Mesothelial cell of epicardium (in vitro differentiated cells): ENCODE measurements at regions not wholly inside any gene's neighbourhood (a gene's known extent, or its start where the extent isn't known, plus 50 kb on each side); places are given as distances from the start of the nearest gene placed in this dataset.
A peak's percentile ranks its signal among the peaks of the same experiment; 100 is the strongest.

Experiments used
- DNase-seq, 2 experiments: peaks; one replicate each; pipeline ENCODE4 v3.0.0; 2021; ENCODE audit warnings: low spot score in 2 of 2; ENCODE audit not compliant: unreplicated experiment in 2 of 2
- H3K27ac Mint-ChIP-seq: 2 replicates; pipeline ENCODE4 v1.8.0; 2021; ENCODE audit warnings: mixed read lengths
- H3K27me3 Mint-ChIP-seq: 2 replicates; pipeline ENCODE4 v1.8.0; 2021; ENCODE audit warnings: low read depth, mixed read lengths
- H3K36me3 Mint-ChIP-seq: 2 replicates; pipeline ENCODE4 v1.8.0; 2021; ENCODE audit warnings: mixed read lengths
- H3K4me1 Mint-ChIP-seq: 2 replicates; pipeline ENCODE4 v1.8.0; 2021; ENCODE audit warnings: mixed read lengths
- H3K4me3 Mint-ChIP-seq: 2 replicates; pipeline ENCODE4 v1.8.0; 2021; ENCODE audit warnings: mild to moderate bottlenecking, moderate library complexity, mixed read lengths
- H3K9me3 Mint-ChIP-seq: 2 replicates; pipeline ENCODE4 v1.8.0; 2021; ENCODE audit warnings: mixed read lengths
- TF ChIP-seq, protein P1 (sequence below): fragments of 200-600 bp; sonication (generic); IDR thresholded peaks from one replicate; pipeline ENCODE4 v1.5.0; 2021; ENCODE audit warnings: antibody characterized with exemption; ENCODE audit not compliant: unreplicated experiment

DNA sequence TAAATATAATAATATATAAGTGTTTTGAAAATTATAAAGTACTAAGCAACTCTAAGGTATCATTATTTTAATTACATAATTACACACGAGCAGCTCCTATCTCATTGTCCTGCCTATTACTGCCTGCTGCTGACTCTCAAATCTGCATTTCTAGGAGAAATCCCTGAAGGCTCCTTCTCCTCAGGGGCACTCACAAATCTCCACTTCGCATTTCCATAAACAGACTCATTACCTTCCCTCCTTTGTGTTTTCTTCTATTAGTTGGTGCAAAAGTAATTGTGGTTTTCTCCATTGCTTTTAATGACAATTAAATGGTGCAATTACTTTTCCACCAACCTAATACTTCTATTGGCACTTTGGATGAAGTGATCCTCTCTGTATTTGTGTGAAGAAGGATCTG, 135.0 kb upstream of the HNMT start:
- no peaks in the 10 kb centered on the region for H3K4me1 Mint-ChIP-seq
- H3K27me3 Mint-ChIP-seq, result peaks cover 22% of the 10 kb centered on the region
- no peak overlapping the region for H3K27ac Mint-ChIP-seq
- TF ChIP-seq, protein P1, sequence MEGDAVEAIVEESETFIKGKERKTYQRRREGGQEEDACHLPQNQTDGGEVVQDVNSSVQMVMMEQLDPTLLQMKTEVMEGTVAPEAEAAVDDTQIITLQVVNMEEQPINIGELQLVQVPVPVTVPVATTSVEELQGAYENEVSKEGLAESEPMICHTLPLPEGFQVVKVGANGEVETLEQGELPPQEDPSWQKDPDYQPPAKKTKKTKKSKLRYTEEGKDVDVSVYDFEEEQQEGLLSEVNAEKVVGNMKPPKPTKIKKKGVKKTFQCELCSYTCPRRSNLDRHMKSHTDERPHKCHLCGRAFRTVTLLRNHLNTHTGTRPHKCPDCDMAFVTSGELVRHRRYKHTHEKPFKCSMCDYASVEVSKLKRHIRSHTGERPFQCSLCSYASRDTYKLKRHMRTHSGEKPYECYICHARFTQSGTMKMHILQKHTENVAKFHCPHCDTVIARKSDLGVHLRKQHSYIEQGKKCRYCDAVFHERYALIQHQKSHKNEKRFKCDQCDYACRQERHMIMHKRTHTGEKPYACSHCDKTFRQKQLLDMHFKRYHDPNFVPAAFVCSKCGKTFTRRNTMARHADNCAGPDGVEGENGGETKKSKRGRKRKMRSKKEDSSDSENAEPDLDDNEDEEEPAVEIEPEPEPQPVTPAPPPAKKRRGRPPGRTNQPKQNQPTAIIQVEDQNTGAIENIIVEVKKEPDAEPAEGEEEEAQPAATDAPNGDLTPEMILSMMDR, result no peak
- no peaks in the 10 kb centered on the region for H3K36me3 Mint-ChIP-seq
- DNase-seq, result no peak
- no peaks in the 10 kb centered on the region for H3K9me3 Mint-ChIP-seq
- H3K4me3 Mint-ChIP-seq, result no peak overlapping the region

DNA sequence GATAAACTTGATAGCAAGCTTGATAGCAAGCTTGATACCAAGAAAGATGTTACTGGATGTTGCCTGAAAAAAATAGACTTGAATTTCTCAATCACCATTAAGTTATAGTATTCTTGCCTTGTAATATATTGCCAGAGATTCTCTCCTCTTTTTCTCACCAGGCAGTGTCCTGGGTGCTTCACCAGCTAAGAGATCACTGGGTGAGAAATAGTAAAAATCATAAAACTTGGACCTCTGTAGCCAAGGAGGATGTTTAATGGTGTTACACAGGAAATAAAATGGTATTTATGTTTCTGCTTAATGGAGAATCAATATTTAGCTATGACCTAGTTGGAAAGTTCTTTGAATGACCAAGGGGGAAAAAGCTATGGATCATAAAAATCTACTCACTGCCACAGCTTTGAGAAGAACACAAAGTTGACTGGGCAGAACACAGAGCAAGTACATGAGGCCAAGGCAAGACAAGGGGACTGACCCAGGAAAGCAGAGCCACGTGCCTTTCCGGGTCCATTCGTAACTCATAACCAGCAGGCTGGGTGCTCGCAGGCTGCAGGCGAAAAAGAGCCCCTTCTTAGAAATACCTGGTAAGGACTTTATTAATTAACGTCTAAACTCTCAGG, 129.4 kb upstream of the HNMT start:
- no peak for DNase-seq
- H3K4me3 Mint-ChIP-seq, result no peak overlapping the region
- H3K27ac Mint-ChIP-seq, result no peak overlapping the region
- H3K27me3 Mint-ChIP-seq, result peaks cover 25% of the 10 kb centered on the region
- TF ChIP-seq, protein P1, result no peak
- no peaks in the 10 kb centered on the region for H3K4me1 Mint-ChIP-seq
- no peaks in the 10 kb centered on the region for H3K36me3 Mint-ChIP-seq
- no peaks in the 10 kb centered on the region for H3K9me3 Mint-ChIP-seq

DNA sequence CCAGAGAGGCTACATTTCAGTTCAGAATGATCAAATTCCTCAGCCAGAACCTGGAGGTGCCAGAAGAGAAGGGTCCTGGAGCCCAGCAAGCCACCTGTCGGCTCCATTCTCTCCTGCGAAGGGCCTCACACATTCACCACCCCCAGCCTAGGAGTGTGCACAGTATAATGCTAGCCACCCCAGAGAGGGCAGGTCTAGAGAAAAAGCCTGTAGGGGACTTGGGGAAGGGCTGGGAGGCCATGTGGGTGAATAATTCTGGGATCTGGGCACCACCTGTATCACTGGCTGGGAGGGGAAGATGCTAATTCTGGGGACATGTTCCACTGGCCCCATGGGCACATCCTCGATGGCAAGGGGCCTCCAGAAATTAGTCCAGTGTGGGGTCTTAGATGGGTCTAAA, 127.6 kb upstream of the HNMT start:
- peaks cover 14% of the 10 kb centered on the region for H3K27me3 Mint-ChIP-seq
- no peaks in the 10 kb centered on the region for H3K36me3 Mint-ChIP-seq
- H3K9me3 Mint-ChIP-seq, result no peaks in the 10 kb centered on the region
- H3K4me1 Mint-ChIP-seq, result no peaks in the 10 kb centered on the region
- TF ChIP-seq, protein P1, result no peak
- H3K27ac Mint-ChIP-seq, result no peak overlapping the region
- DNase-seq, result no peak
- H3K4me3 Mint-ChIP-seq, result no peak overlapping the region

DNA sequence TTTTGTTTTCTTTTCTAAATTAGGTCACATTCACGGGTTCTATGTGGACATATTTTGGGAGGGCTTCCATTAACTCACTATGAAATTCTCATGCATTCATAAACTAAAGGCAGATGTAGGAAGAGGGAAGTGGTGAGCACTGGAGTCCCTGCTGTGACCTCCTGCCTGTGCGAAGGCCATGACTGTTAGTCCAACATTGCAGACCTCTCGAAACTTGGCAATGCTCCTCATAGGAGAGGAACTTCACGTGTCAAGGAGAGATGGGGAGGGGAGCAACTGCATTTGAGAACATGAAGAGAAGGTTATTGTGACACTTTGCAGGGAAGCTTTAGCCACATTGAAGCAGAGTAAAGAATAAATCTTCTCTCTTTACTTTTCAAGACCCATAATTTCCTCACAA, 126.4 kb upstream of the HNMT start:
- Mint-ChIP-seq H3K4me3 (no peak overlapping the region), H3K27me3 (peaks cover 5% of the 10 kb centered on the region), H3K9me3 (no peaks in the 10 kb centered on the region), H3K27ac (no peak overlapping the region), H3K4me1 (no peaks in the 10 kb centered on the region), H3K36me3 (no peaks in the 10 kb centered on the region)
- TF ChIP-seq, protein P1, result no peak
- DNase-seq, result no peak

DNA sequence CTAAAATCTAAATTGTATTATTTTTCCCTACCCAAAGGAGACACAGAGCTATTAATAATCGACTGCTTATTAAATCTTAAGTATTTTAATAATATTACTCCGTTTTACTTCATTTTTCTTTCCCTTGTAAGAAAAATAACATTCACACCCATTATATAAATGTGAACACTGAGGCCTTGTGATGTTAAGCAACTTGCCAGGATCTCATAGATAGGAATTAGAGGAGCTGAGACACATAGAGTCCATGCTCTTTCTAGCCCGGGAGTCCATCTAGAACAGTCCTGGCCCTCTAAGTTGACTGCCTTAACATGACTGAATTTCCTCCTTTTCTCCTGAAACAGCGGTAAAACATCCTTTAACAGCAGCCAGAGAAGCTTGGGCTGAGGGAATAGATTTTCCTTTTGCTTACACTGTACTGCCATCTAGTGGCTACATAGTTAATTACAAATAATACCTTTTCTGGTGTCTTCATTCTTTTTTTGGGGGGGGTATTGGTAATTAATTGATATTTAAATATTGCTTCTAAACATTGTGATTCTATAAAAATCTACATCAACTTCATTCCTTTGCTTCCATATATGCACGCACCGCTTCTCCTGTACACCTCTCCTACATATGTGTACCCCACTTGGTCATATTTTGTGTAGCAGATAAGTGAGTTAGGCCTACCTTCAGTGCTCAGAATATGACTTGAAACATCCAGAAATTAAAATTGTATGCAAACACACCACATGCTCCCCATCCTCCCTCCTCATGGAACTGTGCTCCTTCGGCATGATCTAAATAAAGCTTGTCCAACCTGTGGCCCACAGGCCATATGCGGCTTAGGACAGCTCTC, 125.8 kb upstream of the HNMT start:
- H3K27ac Mint-ChIP-seq, result no peak overlapping the region
- peaks cover 3% of the 10 kb centered on the region for H3K27me3 Mint-ChIP-seq
- H3K9me3 Mint-ChIP-seq, result no peaks in the 10 kb centered on the region
- DNase-seq, result no peak
- no peak overlapping the region for H3K4me3 Mint-ChIP-seq
- TF ChIP-seq, protein P1, result peak; percentile 88
- H3K4me1 Mint-ChIP-seq, result no peaks in the 10 kb centered on the region
- no peaks in the 10 kb centered on the region for H3K36me3 Mint-ChIP-seq
